GM12878 (cell line): ENCODE measurements at regions not wholly inside any gene's neighbourhood (a gene's known extent, or its start where the extent isn't known, plus 50 kb on each side); places are given as distances from the start of the nearest gene placed in this dataset.
A peak's percentile ranks its signal among the peaks of the same experiment; 100 is the strongest.

Source experiments
- ATAC-seq: fragments of 200-7000 bp; cut with Tn5 transposase; 3 replicates; pipeline ENCODE4 v1.9.1; 2020; ENCODE audit warnings: mild to moderate bottlenecking, moderate library complexity
- BruUV-seq: library from RNA; stranded (reverse); fragments of 400-500 nt; replicated peaks from 2 replicates; lab custom pipeline; 2021; lab: Mats Ljungman, UMichigan
- CTCF ChIA-PET: fragments of 300-600 bp; sonication (Branson Sonifier 250); formaldehyde crosslinking; extraction: SDS; loops from one replicate; lab custom pipeline; 2021; ENCODE audit warnings: inconsistent platforms; lab: Yijun Ruan, JAX
- POLR2A ChIA-PET: fragments of 350-600 bp; formaldehyde crosslinking; extraction: SDS; loops from one replicate; lab custom pipeline; 2021; ENCODE audit warnings: inconsistent platforms; lab: Charles Lee
- RAD21 ChIA-PET: fragments of 300-600 bp; sonication (Branson Sonifier 250); formaldehyde crosslinking; loops from one replicate; lab custom pipeline; 2023; ENCODE audit warnings: antibody characterized with exemption; ENCODE audit not compliant: unreplicated experiment; lab: Charles Lee
- SMC1A ChIA-PET: fragments of 300-600 bp; sonication (Branson Sonifier 250); formaldehyde crosslinking; loops from one replicate; lab custom pipeline; 2023; ENCODE audit not compliant: unreplicated experiment, uncharacterized antibody; lab: Charles Lee
- DNase-seq: peaks from one replicate; pipeline ENCODE4 v3.0.0-alpha.2; 2011; ENCODE audit warnings: low read depth, low spot score
- FAIRE-seq: peaks from 3 replicates; lab custom pipeline; 2011; peaks lifted over from hg19 to GRCh38; lab: Jason Lieb, UNC
- H2AFZ ChIP-seq: 2 replicates; pipeline ENCODE4 v1.6.0; 2011; ENCODE audit warnings: low read depth, low read length, control low read depth; ENCODE audit not compliant: control insufficient read depth
- H3K27ac ChIP-seq: 2 replicates; pipeline ENCODE4 v1.5.1; 2011; ENCODE audit warnings: control low read depth; ENCODE audit not compliant: control insufficient read depth, insufficient read depth
- H3K27me3 ChIP-seq, 2 experiments: replicated peaks in 1 of 2; 2 replicates each; pipeline versions ENCODE4 v1.6.0 to v1.6.1; 2011; ENCODE audit warnings: low read length in 1 of 2; ENCODE audit not compliant: control insufficient read depth in 2 of 2, insufficient read depth in 2 of 2
- H3K36me3 ChIP-seq, 2 experiments: 2 replicates each; pipeline ENCODE4 v1.5.1; 2011; ENCODE audit warnings: low read length in 1 of 2; ENCODE audit not compliant: control insufficient read depth in 2 of 2, insufficient read depth in 2 of 2
- H3K4me1 ChIP-seq: 2 replicates; pipeline ENCODE4 v1.6.1; 2011; ENCODE audit warnings: mild to moderate bottlenecking, low read length, moderate library complexity, mixed read lengths; ENCODE audit not compliant: control insufficient read depth, insufficient read depth
- H3K4me2 ChIP-seq: 2 replicates; pipeline ENCODE4 v1.6.0; 2011; ENCODE audit warnings: control low read depth; ENCODE audit not compliant: control insufficient read depth, insufficient read depth
- H3K4me3 ChIP-seq: fragments of 200-600 bp; sonication (generic); 2 replicates; pipeline ENCODE4 v1.5.1; 2016
- H3K79me2 ChIP-seq: 2 replicates; pipeline ENCODE4 v1.6.0; 2011; ENCODE audit warnings: low read length; ENCODE audit not compliant: control insufficient read depth, insufficient read depth
- H3K9ac ChIP-seq: 2 replicates; pipeline ENCODE4 v1.8.0; 2011; ENCODE audit warnings: low read length, control low read depth, mixed read lengths; ENCODE audit not compliant: control insufficient read depth, insufficient read depth
- H3K9me3 ChIP-seq: replicated peaks from 3 replicates; pipeline ENCODE4 v1.5.1; 2011; ENCODE audit warnings: mild to moderate bottlenecking, low read length; ENCODE audit not compliant: control insufficient read depth, insufficient read depth
- H4K20me1 ChIP-seq: 2 replicates; pipeline ENCODE4 v1.6.0; 2011; ENCODE audit not compliant: control insufficient read depth, insufficient read depth
- CHD2 ChIP-seq: IDR thresholded peaks from 2 replicates; pipeline ENCODE4 v1.6.1; 2011; ENCODE audit warnings: low read depth, low read length, improper control_type of control experiment, borderline replicate concordance
- CHD4 ChIP-seq: fragments of 200-600 bp; sonication (generic); IDR thresholded peaks from 2 replicates; pipeline ENCODE4 v1.6.1; 2016; ENCODE audit warnings: mild to moderate bottlenecking
- CREB1 ChIP-seq: IDR thresholded peaks from 2 replicates; pipeline ENCODE4 v1.6.1; 2012; ENCODE audit warnings: low read depth, mild to moderate bottlenecking, inconsistent platforms
- CUX1 ChIP-seq: IDR thresholded peaks from 2 replicates; pipeline ENCODE4 v1.6.1; 2012; ENCODE audit warnings: improper control_type of control experiment, low read depth, low read length; ENCODE audit not compliant: insufficient replicate concordance
- E2F4 ChIP-seq: IDR thresholded peaks from 2 replicates; pipeline ENCODE4 v1.6.1; 2012; ENCODE audit warnings: low read depth, low read length, improper control_type of control experiment
- ELK1 ChIP-seq: IDR thresholded peaks from 2 replicates; pipeline ENCODE4 v1.6.1; 2012; ENCODE audit warnings: low read depth, low read length, improper control_type of control experiment
- PML ChIP-seq: IDR thresholded peaks from 2 replicates; pipeline ENCODE4 v1.6.1; 2012; ENCODE audit warnings: low read length, inconsistent platforms
- RAD51 ChIP-seq: fragments of 450-650 bp; IDR thresholded peaks from 2 replicates; pipeline ENCODE4 v1.6.1; 2016; ENCODE audit warnings: moderate library complexity, mild to moderate bottlenecking, inconsistent platforms
- SRF ChIP-seq, 2 experiments: IDR thresholded peaks; 2 replicates each; pipeline ENCODE4 v1.6.1; 2011; ENCODE audit warnings: low read depth in 2 of 2, low read length in 2 of 2, mild to moderate bottlenecking in 1 of 2, moderate library complexity in 1 of 2
- WGBS: methylation state at CpG from one replicate; pipeline ENCODE4 v1.1.6; 2016; ENCODE audit warnings: low lambda C conversion rate; ENCODE audit not compliant: insufficient replicate concordance, insufficient coverage; ENCODE audit errors: missing lambda C conversion rate; 5-methylcytosine and 5-hydroxymethylcytosine counted together
- in situ Hi-C: fragments of 300-500 bp; cut with MboI; formaldehyde crosslinking; loops from 9 replicates; pipeline ENCODE4 v1.14.3; 2018; ENCODE audit warnings: mixed read lengths
- intact Hi-C: fragments of 100-400 bp; cut with micrococcal nuclease; formaldehyde crosslinking; loops from one replicate; pipeline ENCODE4 v1.14.2; 2022; ENCODE audit not compliant: unreplicated experiment

DNA sequence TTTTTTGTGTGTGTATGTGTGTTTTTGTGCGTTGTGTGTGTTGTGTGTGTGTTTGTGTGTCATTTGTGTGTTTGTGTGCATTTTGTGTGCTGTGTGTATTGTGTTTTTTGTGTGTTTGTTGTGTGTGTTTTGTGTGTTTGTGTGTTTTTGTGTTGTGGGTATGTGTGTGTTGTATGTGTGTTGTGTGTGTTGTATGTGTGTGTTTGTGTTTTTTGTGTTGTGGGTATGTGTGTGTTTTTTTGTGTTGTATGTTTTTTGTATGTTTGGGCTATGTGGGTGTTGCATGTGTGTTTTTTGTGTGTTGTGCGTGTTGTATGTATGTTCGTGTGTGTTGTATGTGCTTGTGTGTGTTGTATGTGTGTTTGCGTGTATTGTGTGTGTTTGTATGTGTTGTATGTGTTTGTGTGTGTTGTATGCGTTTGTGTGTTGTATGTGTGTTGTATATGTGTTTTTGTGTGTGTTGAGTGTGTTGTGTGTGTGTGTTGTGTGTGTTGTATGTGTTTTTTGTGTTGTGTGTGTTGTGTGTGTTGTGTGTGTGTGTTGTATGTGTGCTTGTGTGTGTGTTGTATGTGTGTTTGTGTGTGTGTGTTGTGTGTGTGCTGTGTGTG, 275.3 kb downstream of the HRH4 start:
- no peaks in the 10 kb centered on the region for H3K9me3 ChIP-seq
- FAIRE-seq = no peak
- H3K4me1 ChIP-seq = no peaks in the 10 kb centered on the region
- H3K4me2 ChIP-seq = no peak overlapping the region
- RAD21 ChIA-PET = no interaction called here
- SMC1A ChIA-PET = no interaction called here
- no peak overlapping the region for H3K4me3 ChIP-seq
- intact Hi-C loops (no loop called here), in situ Hi-C loops (no loop called here)
- POLR2A ChIA-PET = no interaction called here
- H3K79me2 ChIP-seq = no peaks in the 10 kb centered on the region
- H3K36me3 ChIP-seq = no peaks in the 10 kb centered on the region
- H2AFZ ChIP-seq = no peak overlapping the region
- BruUV-seq = no TSS peak
- DNase-seq = no peak
- no peak overlapping the region for H3K9ac ChIP-seq
- H3K27me3 ChIP-seq = no peaks in the 10 kb centered on the region; a peak in 1 of 4 replicates
- ATAC-seq = no peak
- H3K27ac ChIP-seq = no peak overlapping the region
- WGBS = 26% methylated on average over 5 of the region's 5 CpGs
- CTCF ChIA-PET = no interaction called here
- no peak for TF ChIP-seq RAD51
- TF ChIP-seq CHD4 = 0 out of 2 replicates have a peak, but pooled peaks have one; percentile 48
- no peaks in the 10 kb centered on the region for H4K20me1 ChIP-seq

DNA sequence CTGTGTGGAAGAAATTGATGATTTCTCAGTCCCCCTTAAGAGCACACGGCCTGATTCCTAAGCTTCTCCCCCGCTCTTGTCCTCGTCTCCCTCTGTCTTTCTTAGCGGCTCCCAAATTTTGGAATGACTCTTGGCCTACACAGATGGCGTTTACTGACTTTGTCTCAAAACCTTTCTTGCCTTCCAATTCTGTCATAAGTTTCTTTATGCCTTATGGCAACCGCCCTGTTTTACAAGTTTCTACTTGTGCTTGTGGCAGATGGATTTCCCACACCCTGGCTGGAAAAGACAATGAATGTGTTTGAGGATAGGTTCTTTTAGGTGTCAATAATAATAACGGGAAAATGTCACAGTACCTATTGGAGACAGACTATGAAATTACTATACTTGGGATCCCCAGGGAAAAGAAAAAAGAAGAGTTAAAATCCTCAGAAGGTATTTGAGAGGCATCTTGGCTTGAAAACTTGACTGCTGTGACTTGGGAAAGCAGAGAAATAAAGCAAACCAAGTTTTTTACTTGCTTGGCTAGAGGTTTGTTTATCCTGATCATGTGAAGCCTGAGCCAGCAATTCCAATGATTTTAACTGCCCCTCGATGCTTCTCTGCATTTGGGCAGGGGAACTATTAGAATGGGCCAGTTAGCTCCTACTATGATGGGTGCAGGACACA, 276.4 kb downstream of the HRH4 start:
- H3K4me3 ChIP-seq = no peak overlapping the region
- FAIRE-seq (no peak), ATAC-seq (no peak), DNase-seq (no peak)
- no peak overlapping the region for H3K4me2 ChIP-seq
- intact Hi-C loops = no loop called here
- in situ Hi-C loops = no loop called here
- no peak overlapping the region for H3K9ac ChIP-seq
- no peak overlapping the region for H2AFZ ChIP-seq
- RAD21 ChIA-PET = no interaction called here
- H3K27me3 ChIP-seq = no peaks in the 10 kb centered on the region; a peak in 1 of 4 replicates
- no peaks in the 10 kb centered on the region for H3K36me3 ChIP-seq
- POLR2A ChIA-PET = no interaction called here
- H3K79me2 ChIP-seq = no peaks in the 10 kb centered on the region
- no peaks in the 10 kb centered on the region for H4K20me1 ChIP-seq
- no TSS peak for BruUV-seq
- SMC1A ChIA-PET = no interaction called here
- CTCF ChIA-PET = interaction anchor here (0.8 kb wide), 1 partner anchor 10 kb away, joined by 3 read pairs; no protein-coding TSS in a partner anchor
- H3K4me1 ChIP-seq = no peaks in the 10 kb centered on the region
- 53% methylated on average over 8 of the region's 8 CpGs for WGBS
- no peaks in the 10 kb centered on the region for H3K9me3 ChIP-seq
- no peak overlapping the region for H3K27ac ChIP-seq
- TF ChIP-seq ELK1 (no peak), CREB1 (no peak), E2F4 (no peak), CUX1 (no peak), SRF (IDR thresholded peaks at IDR 0.05; ENCODE audit: low read depth in 2 of 2, low read length in 2 of 2) (no peak), CHD2 (no peak), PML (no peak)
